Stimulated activated CD8-positive, alpha-beta memory T cell treated with anti-CD3 and anti-CD28 coated beads, Interleukin-7, amount 100 ng/mL, for 48 hours (primary cell): ENCODE measurements at regions not wholly inside any gene's neighbourhood (a gene's known extent, or its start where the extent isn't known, plus 50 kb on each side); places are given as distances from the start of the nearest gene placed in this dataset.
"Not testable (repeated sequence)": the region's sequence is repeated elsewhere in the genome, so short reads cannot be mapped to it uniquely, and the experiment has no call there.

ENCODE experiments used
- DNase-seq, 2 donors: peaks; one replicate each; pipeline ENCODE4 v3.0.0-alpha.2; 2020; ENCODE audit warnings: low read depth in 1 of 2; ENCODE audit errors: extremely low read depth in 1 of 2

DNA sequence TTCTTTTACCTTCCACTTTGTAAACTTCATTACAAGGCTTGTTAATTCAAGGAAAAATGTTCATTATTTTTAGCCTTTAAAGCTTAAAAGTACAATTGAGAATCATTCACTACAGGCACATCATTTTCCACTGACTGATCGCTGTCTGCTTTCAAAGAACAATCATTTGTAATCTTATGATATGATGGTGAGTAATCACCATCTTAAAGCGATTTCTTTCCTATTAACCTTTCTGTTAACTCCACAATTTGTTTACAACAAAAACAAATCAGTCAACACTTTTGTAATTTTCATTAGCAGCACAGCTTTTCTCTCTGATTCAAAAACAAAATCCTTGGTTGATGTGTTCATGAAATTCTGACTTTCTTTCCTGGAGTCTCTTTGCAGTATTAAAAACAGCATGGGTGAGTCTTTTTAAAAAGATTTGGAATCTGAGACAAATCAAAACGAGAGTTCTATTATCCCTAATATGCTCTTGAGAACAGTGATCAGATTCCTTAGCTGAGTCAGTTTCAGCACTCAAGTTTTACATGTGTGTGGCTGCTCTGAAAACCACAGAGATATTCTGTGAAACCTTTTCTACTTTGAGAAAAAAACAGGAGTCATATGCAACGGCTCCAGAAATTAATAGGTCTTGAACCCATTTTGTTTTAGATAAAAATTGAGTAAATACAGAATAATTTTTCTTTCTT lies 145.8 kb upstream of the TMPRSS15 start:
- no peak for DNase-seq

DNA sequence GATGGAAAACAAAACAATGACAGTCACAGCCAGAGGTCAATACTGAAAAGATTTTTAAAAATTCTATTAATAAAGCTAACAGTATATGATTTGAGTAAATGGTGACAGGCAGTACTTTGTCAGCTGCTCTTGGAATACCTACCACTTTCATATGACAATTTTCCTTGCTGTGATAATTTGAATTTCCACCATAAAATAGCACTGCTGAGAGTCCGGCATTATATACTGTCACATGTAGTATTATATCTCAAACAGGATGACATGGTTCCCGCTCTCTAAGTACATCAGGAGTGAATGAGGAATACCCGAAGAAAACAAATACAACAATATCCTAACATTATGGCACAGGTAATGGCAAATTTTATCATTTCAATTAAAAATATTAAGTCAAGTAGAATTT lies 146.8 kb upstream of the TMPRSS15 start:
- no peak for DNase-seq

DNA sequence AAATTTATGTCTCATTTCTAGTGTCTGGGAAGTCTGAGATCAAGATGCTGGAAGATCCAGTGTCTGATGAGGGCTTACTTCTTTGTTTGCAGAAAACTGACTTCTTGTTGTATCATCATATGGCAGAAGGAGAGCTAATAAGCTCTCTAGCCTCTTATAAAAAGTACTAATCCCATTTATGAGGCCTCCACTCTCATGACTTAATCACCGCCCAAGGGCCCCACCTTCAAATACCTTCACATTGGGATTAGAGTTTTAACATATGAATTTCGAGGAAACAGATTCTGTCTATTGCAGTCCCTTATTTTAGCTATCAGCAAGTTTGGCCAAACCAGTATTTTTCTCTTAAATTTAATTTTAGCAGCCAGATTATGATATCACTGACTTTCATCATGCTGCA lies 150.2 kb upstream of the TMPRSS15 start:
- DNase-seq: no peak

DNA sequence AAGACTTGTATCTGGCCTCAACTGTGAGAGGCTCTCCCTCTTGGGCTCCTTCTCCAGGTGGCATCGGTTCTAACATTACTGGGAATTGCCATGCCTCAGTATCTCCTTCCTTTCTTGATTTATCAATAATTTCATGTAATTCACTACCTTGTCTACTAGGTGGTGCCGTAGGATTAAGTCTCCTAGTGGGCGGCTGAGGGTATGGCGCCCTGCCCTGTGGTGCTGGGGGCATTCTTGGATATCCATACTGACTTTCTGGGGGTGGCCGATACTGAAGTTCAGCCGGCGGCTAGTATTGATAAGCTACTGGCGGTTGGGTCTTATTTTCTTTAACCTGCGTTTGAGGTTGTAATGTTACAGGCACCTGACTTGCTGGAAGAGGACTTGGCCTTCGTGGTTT lies 164.2 kb upstream of the TMPRSS15 start:
- DNase-seq: not testable (repeated sequence)

DNA sequence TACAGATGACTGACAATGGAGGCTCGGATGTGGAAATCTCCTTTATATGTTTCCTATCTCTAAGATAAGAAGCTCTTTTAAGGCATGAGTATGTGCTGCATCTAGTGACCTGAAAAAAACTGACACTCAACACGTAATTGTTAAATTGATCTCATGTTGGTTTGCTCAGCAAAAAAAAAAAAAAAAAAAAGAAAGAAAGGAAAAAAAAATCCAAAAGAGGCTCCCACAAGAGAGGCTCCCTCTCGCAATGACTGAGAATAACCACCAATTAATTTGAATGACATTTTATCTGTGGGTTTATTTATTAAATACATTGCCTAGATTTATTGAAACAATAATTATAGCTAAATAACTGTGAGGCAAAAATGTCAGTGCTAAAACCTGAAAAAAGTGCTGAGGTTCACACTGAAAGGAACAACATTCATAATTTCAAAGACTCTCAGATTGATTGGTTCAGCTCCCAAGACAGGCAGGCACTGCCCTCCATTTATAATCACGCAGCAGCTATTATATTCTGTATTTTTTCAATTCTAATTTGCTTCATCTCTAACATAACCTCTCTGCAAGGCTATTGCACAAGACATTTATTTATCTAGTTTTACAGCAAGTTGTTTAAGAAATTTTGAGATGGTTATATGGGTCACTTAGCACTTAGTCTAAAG lies 184.5 kb upstream of the TMPRSS15 start:
- DNase-seq: no peak

DNA sequence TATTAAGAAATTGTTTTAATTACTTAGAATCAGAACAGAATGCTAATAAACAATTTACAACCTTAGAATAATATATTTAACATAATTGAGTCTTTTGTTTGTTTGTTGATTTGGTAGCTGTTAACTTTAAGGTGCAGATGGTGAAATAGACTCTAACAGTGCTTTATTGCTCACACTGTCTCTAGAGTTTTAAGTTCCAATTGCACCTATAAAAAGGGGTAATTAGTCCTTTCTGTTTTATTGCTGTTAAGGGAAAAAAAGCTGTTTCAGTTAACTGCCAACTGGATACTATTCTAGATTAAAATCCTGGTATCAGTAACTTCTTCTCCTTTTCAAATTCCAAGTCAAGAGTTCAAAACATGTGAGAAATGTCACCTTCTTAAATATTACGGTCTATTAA lies 197.6 kb upstream of the TMPRSS15 start:
- no peak for DNase-seq

DNA sequence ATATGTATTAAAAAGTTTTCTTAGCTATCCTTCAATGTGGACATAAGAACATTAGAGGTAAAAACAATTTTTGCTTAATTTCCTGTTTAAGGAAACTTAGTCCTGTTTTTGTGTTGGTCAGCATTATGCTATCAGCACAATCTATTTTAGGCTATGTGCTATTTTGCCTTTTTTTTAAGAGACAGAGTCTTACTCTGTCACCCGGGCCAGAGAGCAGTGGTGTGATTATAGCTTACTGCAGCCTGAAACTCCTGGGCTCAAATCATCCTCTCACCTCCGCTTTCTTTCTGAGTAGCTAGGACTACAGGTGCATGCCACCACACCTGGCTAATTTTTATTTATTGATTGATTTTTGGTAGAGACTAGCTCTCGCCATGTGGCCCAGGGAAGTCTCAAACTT lies 199.1 kb upstream of the TMPRSS15 start:
- no peak for DNase-seq

DNA sequence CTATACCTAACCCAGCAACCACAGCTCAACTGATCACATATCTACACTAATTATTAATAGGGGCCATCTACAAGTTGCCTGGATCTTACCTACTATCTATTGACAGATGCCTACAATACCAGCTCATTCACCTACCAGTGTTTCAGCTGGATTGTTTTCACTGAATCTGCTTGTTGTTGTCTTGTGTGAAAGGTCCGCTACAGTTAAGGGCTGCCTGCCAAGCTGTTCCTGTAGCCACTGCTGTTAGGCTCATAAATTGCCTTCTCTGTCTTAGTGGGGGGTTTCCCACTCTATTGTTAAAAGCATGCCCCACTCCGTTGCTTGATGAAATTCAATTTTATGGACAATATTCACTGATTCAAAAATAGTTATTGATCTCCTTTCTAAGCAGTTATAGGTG lies 199.7 kb upstream of the TMPRSS15 start:
- DNase-seq: no peak

DNA sequence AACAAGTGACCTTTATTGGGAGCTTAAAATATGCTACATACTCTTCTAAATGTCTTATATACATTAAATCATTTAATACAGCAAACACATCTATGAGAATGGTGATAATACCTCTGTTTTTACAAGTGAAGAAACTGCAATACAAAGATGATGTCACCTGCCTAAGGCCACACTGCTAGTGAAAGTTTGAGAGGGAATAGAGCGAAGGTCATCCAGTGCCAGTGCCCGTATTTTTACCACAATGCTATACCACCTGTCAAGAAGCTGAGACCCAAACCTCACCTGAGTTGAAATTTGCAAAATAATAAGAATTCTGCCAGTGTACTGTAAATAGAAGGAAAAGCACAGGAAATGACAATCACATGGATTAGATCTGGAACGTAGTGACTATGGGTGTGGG lies 200.4 kb upstream of the TMPRSS15 start:
- DNase-seq: no peak

DNA sequence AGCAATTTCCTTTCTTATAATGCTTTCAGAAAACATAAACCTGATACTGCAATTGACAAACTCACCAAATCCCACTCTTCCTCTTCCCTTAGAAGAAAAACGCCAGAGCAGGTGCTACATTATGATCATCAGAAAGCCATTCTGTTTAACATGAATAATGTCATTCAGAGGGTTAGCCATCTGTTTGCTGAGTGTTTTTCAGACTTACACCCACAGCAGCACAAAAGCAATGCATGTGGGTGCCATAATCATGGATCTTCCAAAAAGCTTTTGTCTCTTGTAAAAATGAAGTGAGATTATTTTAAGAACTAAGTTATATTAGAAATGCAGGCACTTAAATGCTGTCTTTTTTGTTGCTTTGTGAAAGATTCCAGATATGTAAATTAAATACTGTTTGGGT lies 204.6 kb upstream of the TMPRSS15 start:
- no peak for DNase-seq

DNA sequence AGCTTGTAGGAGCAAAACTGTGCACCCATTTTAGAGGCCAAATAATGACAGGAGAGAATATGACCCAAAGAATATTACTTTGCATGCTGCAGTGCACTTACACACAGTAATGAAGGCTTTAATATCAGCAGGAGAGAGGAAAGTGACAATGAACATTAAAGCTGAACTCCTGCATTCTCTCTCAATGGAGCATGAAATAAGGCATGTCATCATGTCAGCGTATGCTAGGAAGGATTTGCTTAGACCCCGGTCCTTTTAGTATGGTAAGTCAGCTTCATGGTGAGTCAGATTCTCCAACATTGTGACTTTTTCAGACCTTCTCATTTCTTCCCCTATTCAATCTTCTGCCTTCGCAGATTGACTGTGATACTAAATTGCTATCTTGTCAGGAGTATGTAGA lies 210.7 kb upstream of the TMPRSS15 start:
- DNase-seq: no peak

DNA sequence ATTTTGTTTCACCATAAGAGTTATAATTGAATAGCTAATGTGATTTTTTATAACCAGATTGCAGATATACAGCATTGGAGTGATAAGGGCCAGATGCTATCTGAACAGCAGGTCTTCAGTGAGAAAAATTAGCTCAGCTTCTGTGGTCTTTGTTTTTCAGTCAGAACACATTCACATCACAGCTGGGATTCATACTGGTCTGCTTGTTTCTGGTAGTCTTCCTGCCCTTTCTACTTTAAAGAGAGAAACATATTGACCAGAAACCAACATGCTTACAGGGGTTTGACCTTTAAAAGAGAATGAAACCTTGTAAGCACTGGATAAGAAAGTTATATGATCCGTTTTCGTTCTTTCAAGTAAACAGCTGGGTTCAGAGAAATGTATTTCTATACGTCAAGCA lies 213.7 kb upstream of the TMPRSS15 start:
- DNase-seq: no peak

DNA sequence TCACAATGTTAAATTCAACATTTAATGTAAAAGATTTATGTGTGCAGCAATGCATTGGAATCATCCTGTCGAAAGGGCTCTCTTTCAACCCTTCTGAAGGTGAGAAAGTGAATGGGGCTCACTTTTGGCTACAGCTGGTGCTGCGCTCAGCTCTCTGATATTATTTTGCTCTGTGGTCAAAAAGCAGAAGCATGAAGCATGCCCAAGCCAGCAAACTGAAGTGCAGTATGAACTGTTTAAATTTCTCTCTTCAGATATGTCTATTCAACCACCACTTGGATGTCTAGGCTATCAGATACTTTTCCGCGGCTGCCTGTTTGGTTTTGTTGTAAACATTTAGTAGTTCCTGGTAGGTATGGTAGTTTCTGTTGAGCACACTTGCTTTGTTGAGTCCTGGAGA lies 216.9 kb upstream of the TMPRSS15 start:
- no peak for DNase-seq

DNA sequence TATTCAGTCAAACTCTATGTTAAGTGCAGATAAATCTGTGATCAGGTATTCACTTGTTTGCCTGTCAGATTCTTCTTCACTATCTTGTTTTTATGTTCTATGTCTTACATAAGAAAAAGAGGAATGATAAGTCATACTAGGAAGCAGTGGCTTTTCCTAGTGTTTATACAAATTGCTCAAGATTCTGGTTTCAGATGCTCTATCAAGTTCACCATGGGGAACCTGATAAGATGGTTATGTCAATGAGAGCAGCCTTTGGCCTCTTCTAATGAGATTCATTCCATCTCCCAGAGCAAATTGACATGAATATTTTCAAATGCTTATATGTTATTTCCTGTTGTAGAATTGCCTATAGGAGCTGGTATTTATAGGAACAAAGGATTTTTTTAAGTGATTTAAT lies 218.8 kb upstream of the TMPRSS15 start:
- DNase-seq: no peak

DNA sequence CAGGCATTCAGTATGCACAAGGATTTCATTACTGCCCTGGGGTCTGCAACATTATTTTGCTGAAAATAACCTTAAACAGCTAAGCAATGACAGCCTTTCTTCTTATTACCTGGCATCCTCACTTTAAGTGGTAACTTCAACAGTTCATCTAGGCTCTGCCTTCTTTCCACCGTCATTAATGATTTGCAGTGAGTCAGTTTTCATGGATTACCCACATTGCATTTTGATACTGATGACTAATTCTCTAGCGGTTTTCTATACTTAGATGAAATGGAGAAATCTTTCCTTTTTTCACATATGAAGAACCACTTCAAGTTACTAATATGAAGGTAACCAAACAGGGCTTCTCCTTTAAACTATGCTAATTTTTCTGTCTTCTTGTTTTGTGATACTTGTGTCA lies 226.9 kb upstream of the TMPRSS15 start:
- no peak for DNase-seq

DNA sequence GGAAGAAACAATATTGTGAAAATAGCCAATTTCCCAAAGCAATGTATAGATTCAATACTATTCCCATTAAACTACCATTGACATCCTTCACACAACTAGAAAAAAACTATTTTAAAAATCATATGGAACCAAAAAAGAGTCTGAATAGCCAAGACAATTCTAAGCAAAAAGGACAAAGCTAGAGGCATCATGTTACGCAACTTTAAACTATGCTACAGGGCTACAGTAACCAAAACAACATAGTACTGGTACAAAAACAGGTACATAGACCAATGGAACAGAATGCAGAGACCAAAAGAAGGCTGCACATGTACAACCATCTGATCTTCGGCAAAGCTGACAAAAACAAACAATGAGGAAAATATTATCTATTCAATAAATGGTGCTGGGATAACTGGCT lies 233.3 kb upstream of the TMPRSS15 start:
- no peak for DNase-seq

DNA sequence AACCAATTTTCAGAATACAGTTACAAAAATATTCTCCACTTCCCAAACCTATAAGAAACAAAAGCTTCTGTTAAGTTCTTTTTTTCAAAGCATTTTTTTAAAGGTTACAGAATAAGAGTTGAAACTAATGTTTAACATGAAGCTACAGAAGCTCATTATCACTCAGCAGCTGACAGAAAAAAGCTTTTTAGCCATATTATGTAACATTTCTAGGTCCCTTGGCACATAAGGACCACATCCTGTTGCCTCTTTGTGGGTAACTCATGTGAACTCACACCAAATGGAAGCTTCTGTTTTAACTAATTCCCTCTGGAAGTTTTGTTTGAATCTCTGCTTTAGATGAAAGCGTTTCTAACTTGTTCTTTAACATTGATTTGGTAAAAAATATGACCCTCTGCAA lies 242.5 kb upstream of the TMPRSS15 start:
- DNase-seq: no peak

DNA sequence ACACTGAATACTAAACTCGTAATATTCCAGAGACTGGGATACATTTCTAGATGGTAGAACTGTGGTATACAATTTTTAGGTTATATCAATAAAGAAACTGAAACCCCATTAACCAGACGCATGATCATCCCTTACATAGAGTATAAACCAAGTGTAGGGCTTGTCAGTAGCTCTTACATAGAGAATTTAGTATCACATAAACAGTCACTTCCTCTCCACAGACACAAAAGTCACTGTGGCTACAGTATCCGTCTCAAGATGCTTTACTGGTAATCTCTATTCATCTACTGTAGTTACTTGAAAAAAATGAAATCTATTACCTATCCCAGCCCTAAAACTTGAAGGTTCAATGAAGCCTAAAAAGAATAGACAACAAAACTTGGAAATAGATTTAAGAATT lies 252.3 kb upstream of the TMPRSS15 start:
- DNase-seq: no peak

DNA sequence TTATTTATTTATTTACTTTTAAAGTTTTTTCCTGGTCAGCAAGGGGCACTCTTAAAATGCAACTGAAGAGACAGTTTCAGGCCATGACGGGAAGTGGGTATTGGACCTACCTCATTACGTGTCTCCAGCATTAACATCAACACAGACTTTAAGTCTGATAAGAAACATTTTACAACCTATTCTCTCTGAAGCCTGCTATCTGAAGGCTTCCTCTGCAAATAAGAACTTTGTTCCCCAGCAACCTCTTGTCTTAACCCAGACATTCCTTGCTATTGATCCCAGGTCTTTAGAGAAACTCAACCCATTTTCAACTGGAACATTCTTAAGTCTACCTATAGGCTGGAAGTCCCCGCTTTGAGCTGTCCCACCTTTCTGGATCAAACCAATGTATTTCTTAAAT lies 258.3 kb upstream of the TMPRSS15 start:
- DNase-seq: no peak

DNA sequence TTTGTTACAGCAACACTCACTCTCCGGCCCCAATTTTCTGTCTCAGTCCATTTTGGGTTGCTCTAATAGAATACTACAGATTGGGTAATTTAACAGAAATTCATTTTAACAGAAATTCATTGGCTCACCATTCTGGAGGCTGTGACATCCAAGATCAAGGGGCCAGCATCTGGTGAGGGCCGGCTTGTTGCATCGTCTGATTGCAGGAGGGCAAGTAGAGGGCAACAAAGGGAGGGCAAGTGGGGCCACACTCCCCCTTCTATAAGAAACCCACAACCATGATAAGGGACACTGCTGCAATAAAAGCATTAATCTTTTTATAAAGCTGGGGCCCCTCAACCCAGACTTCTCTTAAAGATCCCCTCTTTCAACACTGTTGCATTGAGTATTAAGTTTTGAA lies 260.1 kb upstream of the TMPRSS15 start:
- no peak for DNase-seq

DNA sequence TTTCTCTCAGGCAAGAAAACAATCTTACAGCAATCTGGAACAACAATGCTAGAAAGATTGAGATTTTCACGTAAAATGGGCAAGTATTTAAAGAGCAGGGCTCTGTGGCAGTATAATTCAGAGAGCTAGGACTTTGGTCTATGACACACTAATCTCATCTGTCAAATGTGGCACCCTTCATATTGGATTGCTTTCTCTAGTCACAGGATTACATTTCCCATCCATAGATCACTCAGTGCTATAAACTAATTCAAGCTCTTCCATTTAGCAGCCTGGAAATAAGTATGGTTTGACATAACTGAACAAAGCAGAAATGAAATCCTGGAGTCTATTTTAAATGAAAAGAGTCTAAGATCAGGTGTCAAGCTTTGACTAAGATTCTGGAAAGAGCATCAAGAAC lies 263.1 kb upstream of the TMPRSS15 start:
- DNase-seq: no peak

DNA sequence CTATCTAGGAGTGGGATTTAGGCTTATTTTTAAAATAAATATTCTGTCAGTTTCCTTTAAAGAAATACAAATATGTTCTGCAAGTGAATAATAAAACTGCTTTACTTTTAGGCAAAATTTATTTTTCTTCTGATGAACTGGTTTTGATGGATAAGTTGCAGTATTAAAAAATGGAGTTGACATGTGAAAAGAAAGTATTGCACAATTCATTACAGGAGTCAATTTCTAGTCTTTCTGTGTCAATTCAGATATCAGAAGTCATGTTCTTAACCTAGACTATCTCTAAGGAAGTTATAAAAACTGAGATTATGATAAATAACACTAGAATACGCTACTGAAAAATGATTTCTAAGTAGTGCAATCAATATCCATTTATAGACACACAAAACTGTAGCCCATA lies 270.2 kb upstream of the TMPRSS15 start:
- no peak for DNase-seq

DNA sequence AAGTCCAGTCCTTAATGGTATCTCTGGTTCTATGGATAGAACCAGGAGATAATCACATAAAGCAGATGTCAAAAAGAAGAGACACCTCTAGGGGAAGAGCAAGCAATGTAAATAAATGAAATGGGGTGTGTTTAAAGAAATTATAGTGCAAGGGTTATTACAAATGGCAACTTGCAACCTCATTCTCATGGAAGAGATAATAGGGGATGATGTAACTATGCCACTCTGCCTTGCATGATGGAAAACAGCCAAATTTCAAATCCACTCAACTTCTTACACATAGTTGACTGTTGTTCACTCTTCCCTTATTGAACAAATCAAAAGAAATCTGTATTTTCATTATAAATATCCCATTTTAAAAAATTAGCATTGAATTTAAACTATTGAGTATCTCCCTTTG lies 274.0 kb upstream of the TMPRSS15 start:
- no peak for DNase-seq
